Immature natural killer cell (primary cell): ENCODE measurements at regions not wholly inside any gene's neighbourhood (a gene's known extent, or its start where the extent isn't known, plus 50 kb on each side); places are given as distances from the start of the nearest gene placed in this dataset.

ENCODE experiments used
- DNase-seq, 3 donors: peaks; one replicate each; pipeline ENCODE4 v3.0.0; 2022; ENCODE audit warnings: mixed read lengths in 1 of 3
- H3K27ac Mint-ChIP-seq, 6 donors: one replicate each; pipeline ENCODE4 v1.8.0; 2020; ENCODE audit warnings: mixed read lengths in 6 of 6, mild to moderate bottlenecking in 5 of 6, inconsistent platforms in 4 of 6, moderate library complexity in 3 of 6
- H3K27me3 Mint-ChIP-seq, 3 donors: one replicate each; pipeline ENCODE4 v1.8.0; 2020 to 2021; ENCODE audit warnings: low read depth in 3 of 3, mild to moderate bottlenecking in 3 of 3, mixed read lengths in 3 of 3, moderate library complexity in 3 of 3, inconsistent platforms in 1 of 3
- H3K36me3 Mint-ChIP-seq, 3 donors: one replicate each; pipeline ENCODE4 v1.8.0; 2020; ENCODE audit warnings: mixed read lengths in 3 of 3, inconsistent platforms in 2 of 3, mild to moderate bottlenecking in 2 of 3
- H3K4me1 Mint-ChIP-seq, 2 donors: one replicate each; pipeline ENCODE4 v1.8.0; 2020; ENCODE audit warnings: inconsistent platforms in 2 of 2, mild to moderate bottlenecking in 2 of 2, mixed read lengths in 2 of 2, moderate library complexity in 1 of 2
- H3K4me3 Mint-ChIP-seq, 5 donors: one replicate each; pipeline ENCODE4 v1.8.0; 2020; ENCODE audit warnings: mild to moderate bottlenecking in 5 of 5, mixed read lengths in 5 of 5, inconsistent platforms in 3 of 5, moderate library complexity in 3 of 5
- H3K9me3 Mint-ChIP-seq, 6 donors: one replicate each; pipeline ENCODE4 v1.8.0; 2020; ENCODE audit warnings: mild to moderate bottlenecking in 6 of 6, mixed read lengths in 6 of 6, inconsistent platforms in 4 of 6, moderate library complexity in 3 of 6

DNA sequence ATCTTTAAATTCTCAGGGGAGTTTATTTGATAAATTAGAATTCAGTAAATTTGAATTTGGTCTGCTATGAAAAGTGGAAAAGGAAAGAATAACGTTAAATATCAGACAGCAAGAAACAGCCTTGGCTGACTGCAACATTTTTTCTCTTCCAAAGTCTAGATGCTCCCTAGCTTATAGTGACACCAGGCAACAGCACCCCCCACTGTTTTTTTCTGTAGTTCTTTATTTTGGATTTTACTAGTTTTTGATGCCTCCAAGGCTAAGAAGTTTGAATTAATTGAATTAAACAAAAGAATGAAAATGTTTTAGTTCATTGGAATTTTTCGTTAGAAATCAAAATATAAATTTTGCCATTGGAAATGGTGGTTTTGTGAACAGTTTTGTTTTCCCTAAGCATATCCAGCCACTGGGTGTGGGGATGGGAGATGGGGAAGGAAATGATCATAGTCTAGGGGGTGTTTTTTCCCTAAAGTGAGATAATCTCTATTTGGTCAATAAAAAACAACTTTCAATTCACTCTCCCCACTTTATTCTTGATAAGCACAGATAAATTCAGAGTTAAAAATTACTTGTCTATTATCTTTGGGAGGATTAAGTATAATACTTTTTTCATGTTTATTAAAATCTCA is 199.3 kb upstream of the CD180 start:
- no peak overlapping the region for H3K27ac Mint-ChIP-seq
- DNase-seq, result no peak
- H3K4me3 Mint-ChIP-seq, result no peak overlapping the region
- no peaks in the 10 kb centered on the region for H3K4me1 Mint-ChIP-seq
- no peaks in the 10 kb centered on the region for H3K9me3 Mint-ChIP-seq
- H3K27me3 Mint-ChIP-seq, result peaks cover 0 to 2% (median 0%) of the 10 kb centered on the region in 3 donors
- H3K36me3 Mint-ChIP-seq, result no peaks in the 10 kb centered on the region

DNA sequence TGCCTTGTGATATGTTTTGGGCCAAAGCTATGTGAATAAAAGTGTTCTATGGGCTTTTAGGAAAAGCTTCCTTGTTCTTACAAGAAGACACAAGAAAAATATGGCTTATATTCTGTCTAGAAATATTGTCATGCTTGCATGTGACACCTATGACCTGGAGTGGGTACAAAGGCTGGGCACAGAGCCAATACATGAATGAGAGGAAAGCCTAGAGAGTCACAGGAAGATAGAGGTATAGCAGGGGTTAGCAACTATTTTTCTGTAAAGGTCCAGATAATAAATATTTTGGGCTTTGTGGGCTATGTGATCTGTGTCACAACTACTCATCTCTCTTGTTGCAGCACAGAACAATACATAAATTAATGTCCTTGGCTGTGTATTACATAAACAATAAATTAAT is 196.6 kb upstream of the CD180 start:
- Mint-ChIP-seq H3K36me3 (no peaks in the 10 kb centered on the region), H3K9me3 (no peaks in the 10 kb centered on the region), H3K4me3 (no peak overlapping the region), H3K27me3 (no peaks in the 10 kb centered on the region), H3K27ac (no peak overlapping the region), H3K4me1 (no peaks in the 10 kb centered on the region)
- DNase-seq, result no peak

DNA sequence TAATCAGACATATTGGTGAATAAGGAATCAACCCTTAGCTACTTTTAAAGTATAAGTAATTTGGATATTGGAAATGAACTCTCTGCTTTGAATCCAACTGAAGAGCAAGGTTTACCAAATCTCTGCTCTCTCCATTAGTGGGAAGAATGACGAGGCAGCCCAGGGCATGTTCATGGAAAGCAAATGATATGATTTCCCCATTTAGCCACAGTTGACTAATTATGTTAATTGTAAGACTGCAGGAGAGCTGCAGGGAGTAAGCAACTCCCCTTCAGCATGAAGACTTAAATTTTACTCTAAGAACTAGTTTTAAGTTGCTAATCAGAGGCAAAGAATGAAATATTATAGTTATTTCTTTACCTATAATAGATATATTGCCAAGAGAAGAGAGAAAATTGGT is 194.3 kb upstream of the CD180 start:
- no peak for DNase-seq
- peaks cover 0 to 3% (median 0%) of the 10 kb centered on the region in 3 donors for H3K27me3 Mint-ChIP-seq
- H3K9me3 Mint-ChIP-seq, result no peaks in the 10 kb centered on the region
- no peak overlapping the region for H3K4me3 Mint-ChIP-seq
- H3K27ac Mint-ChIP-seq, result no peak overlapping the region
- no peaks in the 10 kb centered on the region for H3K4me1 Mint-ChIP-seq
- H3K36me3 Mint-ChIP-seq, result no peaks in the 10 kb centered on the region

DNA sequence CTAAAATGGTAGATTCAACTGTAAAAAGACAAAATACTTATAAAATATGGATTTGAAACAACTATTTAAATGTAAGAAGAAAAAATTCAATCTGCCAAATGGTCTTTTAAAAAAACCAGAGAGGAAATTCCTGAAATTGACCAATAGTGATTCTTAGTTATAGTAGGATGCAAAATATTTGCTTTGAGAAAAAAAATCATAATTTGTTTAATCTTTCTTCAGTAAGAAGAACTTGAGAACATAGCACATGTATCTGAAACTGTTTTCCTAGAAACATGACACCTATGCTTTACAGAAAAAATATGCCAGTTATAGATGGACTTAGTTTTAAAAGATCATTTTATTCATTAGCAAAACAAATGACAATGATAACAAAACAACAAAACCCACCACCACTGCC is 186.9 kb upstream of the CD180 start:
- H3K27ac Mint-ChIP-seq, result no peak overlapping the region
- H3K36me3 Mint-ChIP-seq, result peaks cover 0 to 3% (median 0%) of the 10 kb centered on the region in 3 donors
- H3K9me3 Mint-ChIP-seq, result no peaks in the 10 kb centered on the region
- no peak for DNase-seq
- no peak overlapping the region for H3K4me3 Mint-ChIP-seq
- H3K4me1 Mint-ChIP-seq, result no peaks in the 10 kb centered on the region
- H3K27me3 Mint-ChIP-seq, result peaks cover 0 to 5% (median 2%) of the 10 kb centered on the region in 3 donors

DNA sequence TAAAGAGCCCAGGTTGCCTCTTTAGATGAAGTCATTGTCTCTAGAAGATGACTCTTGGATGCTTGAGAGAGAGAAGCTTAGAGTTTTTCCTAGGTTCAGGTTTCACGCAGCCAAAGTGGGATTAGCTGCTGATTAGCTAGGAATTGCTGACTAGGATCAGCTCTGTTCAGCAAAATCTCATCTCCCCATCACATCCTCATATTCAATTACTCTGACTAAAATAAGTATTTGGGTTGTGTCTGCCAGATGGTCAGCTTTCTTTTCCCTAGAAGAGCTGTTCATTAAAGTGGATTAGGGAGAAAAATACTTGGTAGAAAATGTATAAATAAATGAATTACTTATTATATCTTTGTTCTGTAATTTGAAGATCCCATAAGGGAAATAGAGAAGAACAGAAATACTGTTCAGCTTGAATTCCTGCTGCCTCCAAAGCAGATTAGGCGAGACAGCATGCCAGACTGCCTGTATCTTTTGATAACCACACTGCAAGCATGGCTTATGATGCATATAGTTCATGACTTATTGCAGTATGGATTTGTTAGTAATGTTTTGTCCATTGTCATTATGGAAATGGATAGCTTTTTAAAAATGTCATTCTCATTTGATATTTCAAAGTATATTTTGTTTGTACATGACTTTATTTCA is 184.8 kb upstream of the CD180 start:
- no peak for DNase-seq
- no peaks in the 10 kb centered on the region for H3K9me3 Mint-ChIP-seq
- H3K36me3 Mint-ChIP-seq, result peaks cover 0 to 3% (median 0%) of the 10 kb centered on the region in 3 donors
- no peaks in the 10 kb centered on the region for H3K4me1 Mint-ChIP-seq
- H3K4me3 Mint-ChIP-seq, result no peak overlapping the region
- peaks cover 0 to 2% (median 2%) of the 10 kb centered on the region in 3 donors for H3K27me3 Mint-ChIP-seq
- H3K27ac Mint-ChIP-seq, result no peak overlapping the region

DNA sequence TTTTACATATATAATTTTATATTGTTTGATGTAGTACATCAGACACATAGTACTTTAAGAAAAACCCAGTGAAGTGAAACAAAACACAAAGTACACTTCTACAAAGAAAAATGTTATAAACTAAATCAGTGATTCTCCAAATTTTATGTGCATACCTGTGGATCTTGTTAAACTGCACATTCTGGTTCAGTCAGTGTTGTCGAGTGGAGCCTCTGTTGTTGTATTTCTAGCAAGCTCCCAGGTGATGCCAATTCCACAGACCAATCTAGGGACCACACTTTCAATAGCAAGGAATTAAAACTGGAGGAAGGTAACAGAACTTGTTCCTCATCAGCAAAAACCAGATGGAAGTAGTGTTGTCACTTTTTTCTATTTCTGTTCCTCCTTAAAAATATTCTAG is 183.8 kb upstream of the CD180 start:
- no peak for DNase-seq
- no peak overlapping the region for H3K27ac Mint-ChIP-seq
- peaks cover 2 to 4% (median 2%) of the 10 kb centered on the region in 3 donors for H3K27me3 Mint-ChIP-seq
- no peaks in the 10 kb centered on the region for H3K4me1 Mint-ChIP-seq
- no peak overlapping the region for H3K4me3 Mint-ChIP-seq
- peaks cover 0 to 3% (median 0%) of the 10 kb centered on the region in 3 donors for H3K36me3 Mint-ChIP-seq
- H3K9me3 Mint-ChIP-seq, result no peaks in the 10 kb centered on the region

DNA sequence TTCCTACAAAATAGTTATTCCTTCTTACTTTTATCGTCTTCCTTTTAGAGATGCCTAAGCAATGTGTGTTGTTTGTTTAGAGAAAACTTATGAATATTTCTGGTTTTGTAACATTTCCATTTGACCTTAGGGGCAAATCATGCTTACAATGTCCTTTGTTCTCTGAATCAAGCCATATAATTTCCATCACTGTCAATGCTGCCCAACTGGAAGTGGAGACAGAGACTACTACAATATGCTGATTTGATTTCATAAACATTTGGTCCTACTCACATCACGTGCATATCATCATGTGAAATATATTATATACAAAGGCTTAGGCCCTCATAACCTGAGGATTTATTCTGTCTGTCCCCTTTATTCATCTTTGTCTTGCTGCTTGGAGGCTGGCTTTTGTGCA is 183.2 kb upstream of the CD180 start:
- H3K27ac Mint-ChIP-seq, result no peak overlapping the region
- H3K36me3 Mint-ChIP-seq, result peaks cover 0 to 3% (median 0%) of the 10 kb centered on the region in 3 donors
- peaks cover 0 to 4% (median 2%) of the 10 kb centered on the region in 3 donors for H3K27me3 Mint-ChIP-seq
- no peaks in the 10 kb centered on the region for H3K9me3 Mint-ChIP-seq
- no peak overlapping the region for H3K4me3 Mint-ChIP-seq
- H3K4me1 Mint-ChIP-seq, result no peaks in the 10 kb centered on the region
- no peak for DNase-seq

DNA sequence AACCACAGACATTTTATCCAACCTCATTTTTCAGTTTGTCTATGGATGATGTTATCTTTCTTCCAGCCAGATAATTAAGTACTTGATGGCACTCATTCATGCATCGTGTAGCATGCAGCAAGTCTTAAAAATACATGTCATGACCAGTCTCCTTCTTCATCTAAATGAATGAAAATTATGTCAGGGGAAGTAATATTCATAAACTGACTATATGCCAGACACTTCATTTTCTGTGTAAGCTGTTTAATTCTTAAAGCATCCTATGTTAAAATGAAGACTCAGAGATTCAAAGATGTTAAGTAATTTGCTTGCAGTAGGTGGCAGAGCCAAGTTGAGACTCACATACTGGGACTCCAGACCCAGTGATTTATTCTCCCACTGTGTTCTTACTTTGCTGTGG is 181.7 kb upstream of the CD180 start:
- Mint-ChIP-seq H3K4me3 (no peak overlapping the region), H3K9me3 (no peaks in the 10 kb centered on the region), H3K27me3 (peaks cover 0 to 4% (median 0%) of the 10 kb centered on the region in 3 donors), H3K27ac (no peak overlapping the region), H3K4me1 (no peaks in the 10 kb centered on the region), H3K36me3 (peaks cover 0 to 3% (median 0%) of the 10 kb centered on the region in 3 donors)
- no peak for DNase-seq

DNA sequence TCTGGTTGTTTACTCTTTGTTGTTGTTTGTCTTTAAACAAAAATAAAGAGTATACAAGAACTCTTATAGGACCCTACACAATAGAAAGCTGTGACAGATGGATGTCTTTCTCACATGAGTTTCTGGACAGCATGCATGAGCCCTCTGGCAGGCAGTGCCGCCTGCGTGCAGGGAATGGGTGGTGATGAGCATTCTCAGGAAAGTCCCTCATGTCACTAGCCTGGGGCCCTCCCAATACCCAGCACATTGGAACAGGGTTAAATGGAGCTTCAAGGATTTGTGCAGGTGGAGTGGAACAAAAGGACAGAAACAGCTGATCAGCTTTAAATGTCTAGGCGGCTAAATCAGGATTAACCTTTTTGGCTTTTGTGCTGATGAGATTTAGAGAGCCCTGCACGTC is 181.0 kb upstream of the CD180 start:
- Mint-ChIP-seq H3K27me3 (peaks cover 0 to 4% (median 0%) of the 10 kb centered on the region in 3 donors), H3K4me1 (no peaks in the 10 kb centered on the region), H3K4me3 (no peak overlapping the region), H3K27ac (peak overlapping the region in 1 of 6 donors; percentile 15), H3K36me3 (peaks cover 0 to 3% (median 0%) of the 10 kb centered on the region in 3 donors), H3K9me3 (no peaks in the 10 kb centered on the region)
- DNase-seq, result no peak

DNA sequence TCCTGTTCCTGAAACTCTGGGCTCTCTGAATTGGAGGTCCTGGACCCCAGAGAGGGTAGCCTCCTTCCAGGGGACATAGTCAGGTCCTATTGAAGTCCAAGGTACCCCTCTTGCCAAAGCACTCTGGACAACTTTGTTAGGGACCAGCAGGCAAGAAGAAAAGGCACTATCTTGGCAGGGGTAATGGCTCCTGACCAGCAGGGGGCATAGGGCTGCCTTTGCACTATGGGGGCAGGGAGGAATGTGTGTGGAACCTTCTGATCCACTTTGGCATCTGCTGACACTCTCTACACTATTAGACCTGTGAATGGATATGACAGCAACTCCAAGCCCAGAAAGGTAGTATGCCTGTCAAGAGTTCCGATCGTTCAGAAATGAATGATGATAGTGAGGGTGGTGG is 179.0 kb upstream of the CD180 start:
- Mint-ChIP-seq H3K4me3 (no peak overlapping the region), H3K27me3 (peaks cover 0 to 4% (median 0%) of the 10 kb centered on the region in 3 donors), H3K36me3 (peaks cover 0 to 3% (median 0%) of the 10 kb centered on the region in 3 donors), H3K27ac (no peak overlapping the region), H3K9me3 (no peaks in the 10 kb centered on the region), H3K4me1 (no peaks in the 10 kb centered on the region)
- DNase-seq, result no peak

DNA sequence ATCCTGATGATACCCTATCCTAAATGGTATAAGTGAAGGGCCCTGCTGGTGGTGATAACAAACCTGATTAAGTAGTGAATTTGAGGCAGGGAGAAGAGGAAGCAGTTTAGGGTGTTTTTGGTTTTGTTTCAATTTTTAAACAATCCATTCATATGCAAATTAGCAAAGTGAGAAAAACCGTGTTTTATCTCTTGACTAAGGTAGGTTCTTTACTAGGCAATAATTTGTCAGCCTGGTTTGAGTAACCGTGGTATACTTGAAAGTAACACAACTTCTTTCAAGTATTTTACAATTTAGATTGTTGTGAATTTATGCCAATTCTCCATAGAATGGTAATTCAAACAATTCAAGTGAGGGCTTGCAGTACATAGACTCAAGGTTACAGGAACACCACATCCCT is 177.8 kb upstream of the CD180 start:
- Mint-ChIP-seq H3K27me3 (peaks cover 0 to 4% (median 1%) of the 10 kb centered on the region in 3 donors), H3K9me3 (no peaks in the 10 kb centered on the region), H3K4me1 (no peaks in the 10 kb centered on the region), H3K27ac (no peak overlapping the region), H3K4me3 (no peak overlapping the region), H3K36me3 (peaks cover 0 to 3% (median 0%) of the 10 kb centered on the region in 3 donors)
- DNase-seq, result no peak

DNA sequence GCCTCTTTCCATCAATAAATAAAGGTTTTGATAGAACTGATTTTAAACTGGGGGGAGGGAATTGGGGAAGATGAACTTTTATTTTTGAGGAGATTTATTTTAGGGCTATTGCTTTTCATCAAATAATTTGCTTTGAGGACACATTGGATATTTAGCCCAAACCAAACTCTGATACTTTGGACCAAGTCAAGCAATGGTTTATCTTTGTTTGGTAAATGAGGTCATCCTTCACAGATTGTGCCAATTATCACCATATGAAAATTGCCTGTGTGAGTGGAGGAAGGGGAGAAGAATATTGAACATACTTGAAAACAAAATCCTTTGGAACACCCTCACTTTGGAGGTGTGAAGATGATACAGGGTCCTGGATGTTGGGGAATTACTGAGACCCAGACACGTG is 176.9 kb upstream of the CD180 start:
- peaks cover 0 to 4% (median 1%) of the 10 kb centered on the region in 3 donors for H3K27me3 Mint-ChIP-seq
- H3K36me3 Mint-ChIP-seq, result peaks cover 0 to 1% (median 0%) of the 10 kb centered on the region in 3 donors
- no peak overlapping the region for H3K27ac Mint-ChIP-seq
- DNase-seq, result no peak
- no peaks in the 10 kb centered on the region for H3K4me1 Mint-ChIP-seq
- H3K4me3 Mint-ChIP-seq, result no peak overlapping the region
- no peaks in the 10 kb centered on the region for H3K9me3 Mint-ChIP-seq

DNA sequence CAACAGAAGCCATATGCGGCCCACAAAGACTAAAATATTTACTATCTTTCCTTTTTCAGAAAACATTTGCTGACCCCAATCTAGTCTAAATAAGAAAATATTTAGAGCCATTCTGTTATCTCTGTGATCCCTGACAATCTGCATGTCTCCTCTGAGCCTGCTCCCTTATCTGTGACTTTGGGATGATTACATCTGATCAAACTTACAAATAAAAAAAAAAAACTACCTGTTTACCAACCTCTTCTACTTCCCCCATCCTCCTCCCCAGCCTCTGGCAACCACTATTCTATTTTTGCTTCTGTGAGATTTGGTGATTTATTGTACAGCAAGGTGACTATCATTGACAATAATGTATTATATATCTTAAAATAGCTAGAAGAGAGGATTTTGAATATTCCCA is 176.3 kb upstream of the CD180 start:
- Mint-ChIP-seq H3K36me3 (peaks cover 0 to 3% (median 0%) of the 10 kb centered on the region in 3 donors), H3K9me3 (no peaks in the 10 kb centered on the region), H3K4me3 (no peak overlapping the region), H3K27me3 (peaks cover 0 to 4% (median 1%) of the 10 kb centered on the region in 3 donors), H3K4me1 (no peaks in the 10 kb centered on the region), H3K27ac (no peak overlapping the region)
- DNase-seq, result no peak

DNA sequence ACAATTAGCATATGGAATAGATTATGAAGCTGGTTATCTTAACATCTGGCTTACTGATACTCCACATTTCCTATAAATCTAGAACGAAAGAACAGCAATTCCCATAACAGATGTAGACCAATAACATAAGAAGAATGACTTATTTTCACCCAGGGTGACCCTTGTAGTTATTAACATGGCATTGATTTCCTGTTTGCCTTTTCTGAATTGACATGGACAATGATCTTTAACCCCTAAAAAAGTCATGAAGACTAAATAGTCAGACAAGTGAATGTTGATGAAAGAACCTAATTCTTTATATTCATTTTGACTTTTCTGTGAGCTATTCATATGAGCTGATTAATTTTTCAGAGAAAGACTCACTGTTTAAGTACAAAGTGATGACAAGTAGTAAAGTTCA is 175.3 kb upstream of the CD180 start:
- H3K27ac Mint-ChIP-seq, result no peak overlapping the region
- H3K27me3 Mint-ChIP-seq, result peaks cover 0 to 4% (median 1%) of the 10 kb centered on the region in 3 donors
- no peaks in the 10 kb centered on the region for H3K4me1 Mint-ChIP-seq
- H3K4me3 Mint-ChIP-seq, result no peak overlapping the region
- peaks cover 0 to 3% (median 0%) of the 10 kb centered on the region in 3 donors for H3K36me3 Mint-ChIP-seq
- no peaks in the 10 kb centered on the region for H3K9me3 Mint-ChIP-seq
- no peak for DNase-seq
